K562 (cell line): ENCODE measurements at regions not wholly inside any gene's neighbourhood (a gene's known extent, or its start where the extent isn't known, plus 50 kb on each side); places are given as distances from the start of the nearest gene placed in this dataset.

Experiments used
- CBFA2T2 ChIP-seq: fragments of 450-650 bp; conservative IDR thresholded peaks from 2 replicates; pipeline ENCODE4 v1.6.1; 2017; ENCODE audit warnings: mild to moderate bottlenecking
- CEBPB ChIP-seq: fragments of 450-650 bp; IDR thresholded peaks from 2 replicates; pipeline ENCODE4 v1.6.1; 2016; ENCODE audit warnings: missing genetic modification characterization, missing compliant biosample characterization
- FOSL1 ChIP-seq: fragments of 200-800 bp; sonication (Bioruptor generic); conservative IDR thresholded peaks from 2 replicates; pipeline ENCODE4 v1.6.1; 2016; ENCODE audit warnings: missing genetic modification characterization, missing compliant biosample characterization
- GABPA ChIP-seq: fragments of 200-800 bp; sonication (Bioruptor generic); conservative IDR thresholded peaks from 2 replicates; pipeline ENCODE4 v1.6.1; 2016; ENCODE audit warnings: low read depth, missing genetic modification characterization, missing compliant biosample characterization
- TF ChIP-seq, protein P1 (sequence below), 3 experiments: IDR thresholded peaks in 2 of 3; conservative IDR thresholded peaks in 1 of 3; 2 replicates each; pipeline ENCODE4 v1.5.1; 2011 to 2012; ENCODE audit warnings: low read length in 3 of 3, mild to moderate bottlenecking in 3 of 3, control low read depth in 2 of 3, improper control_type of control experiment in 1 of 3, inconsistent platforms in 1 of 3, low read depth in 1 of 3, mixed read lengths in 1 of 3, moderate library complexity in 1 of 3; ENCODE audit not compliant: insufficient read depth in 2 of 3

DNA sequence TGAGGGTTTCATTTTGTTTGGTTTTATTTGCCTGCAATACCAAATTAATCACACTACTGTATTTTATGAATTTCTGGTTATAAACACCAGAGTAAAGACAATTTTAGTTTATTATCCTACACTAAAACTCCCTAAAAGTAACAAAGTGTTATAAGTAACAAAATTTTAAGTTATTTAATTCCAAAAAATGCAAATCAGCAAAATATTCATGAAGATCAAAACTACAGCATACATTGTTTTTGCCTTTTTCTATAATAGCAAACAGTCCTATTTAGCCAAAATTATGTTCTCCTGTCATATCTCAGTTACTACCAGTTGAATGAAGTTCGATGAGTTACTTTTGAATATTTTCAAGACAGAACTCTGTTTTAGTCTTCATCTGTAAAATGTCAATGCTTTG, 132.7 kb upstream of the CYLC2 start:
- TF ChIP-seq CEBPB (tag) (no peak), FOSL1 (tag) (no peak), GABPA (no peak), CBFA2T2 (no peak)
- TF ChIP-seq, protein P1, sequence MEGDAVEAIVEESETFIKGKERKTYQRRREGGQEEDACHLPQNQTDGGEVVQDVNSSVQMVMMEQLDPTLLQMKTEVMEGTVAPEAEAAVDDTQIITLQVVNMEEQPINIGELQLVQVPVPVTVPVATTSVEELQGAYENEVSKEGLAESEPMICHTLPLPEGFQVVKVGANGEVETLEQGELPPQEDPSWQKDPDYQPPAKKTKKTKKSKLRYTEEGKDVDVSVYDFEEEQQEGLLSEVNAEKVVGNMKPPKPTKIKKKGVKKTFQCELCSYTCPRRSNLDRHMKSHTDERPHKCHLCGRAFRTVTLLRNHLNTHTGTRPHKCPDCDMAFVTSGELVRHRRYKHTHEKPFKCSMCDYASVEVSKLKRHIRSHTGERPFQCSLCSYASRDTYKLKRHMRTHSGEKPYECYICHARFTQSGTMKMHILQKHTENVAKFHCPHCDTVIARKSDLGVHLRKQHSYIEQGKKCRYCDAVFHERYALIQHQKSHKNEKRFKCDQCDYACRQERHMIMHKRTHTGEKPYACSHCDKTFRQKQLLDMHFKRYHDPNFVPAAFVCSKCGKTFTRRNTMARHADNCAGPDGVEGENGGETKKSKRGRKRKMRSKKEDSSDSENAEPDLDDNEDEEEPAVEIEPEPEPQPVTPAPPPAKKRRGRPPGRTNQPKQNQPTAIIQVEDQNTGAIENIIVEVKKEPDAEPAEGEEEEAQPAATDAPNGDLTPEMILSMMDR (IDR thresholded peaks at IDR 0.05 in 2 of 3, conservative IDR thresholded peaks at IDR 0.05 in 1 of 3; ENCODE audit: insufficient read depth in 2 of 3, low read depth in 1 of 3, low read length in 3 of 3) = no peak
